Smooth muscle cell (in vitro differentiated cells): ENCODE measurements at regions not wholly inside any gene's neighbourhood (a gene's known extent, or its start where the extent isn't known, plus 50 kb on each side); places are given as distances from the start of the nearest gene placed in this dataset.

Source experiments
- DNase-seq: peaks from one replicate; lab custom pipeline; 2025; ENCODE audit not compliant: unreplicated experiment; lab: John Stamatoyannopoulos, UW
- H2AFZ ChIP-seq: fragments of 200-600 bp; sonication (generic); 2 replicates; pipeline ENCODE4 v1.6.0; 2016; ENCODE audit warnings: antibody characterized with exemption, low read depth, mild to moderate bottlenecking
- H3F3A ChIP-seq: fragments of 200-600 bp; sonication (generic); 2 replicates; pipeline ENCODE4 v1.6.0; 2017; ENCODE audit warnings: antibody characterized with exemption, low read depth
- H3K27ac ChIP-seq: fragments of 200-600 bp; sonication (generic); 2 replicates; pipeline ENCODE4 v1.5.1; 2016; ENCODE audit warnings: low read depth, mild to moderate bottlenecking
- H3K27me3 ChIP-seq: fragments of 200-600 bp; sonication (generic); 2 replicates; pipeline ENCODE4 v1.6.1; 2016; ENCODE audit warnings: low read depth, mild to moderate bottlenecking
- H3K36me3 ChIP-seq: fragments of 200-600 bp; sonication (generic); 2 replicates; pipeline ENCODE4 v1.5.1; 2016; ENCODE audit warnings: low read depth
- H3K4me1 ChIP-seq: fragments of 200-600 bp; sonication (generic); 2 replicates; pipeline ENCODE4 v1.5.1; 2016; ENCODE audit warnings: low read depth
- H3K4me2 ChIP-seq: fragments of 200-600 bp; sonication (generic); 2 replicates; pipeline ENCODE4 v1.6.0; 2016; ENCODE audit warnings: mild to moderate bottlenecking
- H3K4me3 ChIP-seq: fragments of 200-600 bp; sonication (generic); 2 replicates; pipeline ENCODE4 v1.5.1; 2016; ENCODE audit warnings: mild to moderate bottlenecking
- H3K79me2 ChIP-seq: fragments of 200-600 bp; sonication (generic); 2 replicates; pipeline ENCODE4 v1.6.0; 2016; ENCODE audit warnings: low read depth, mild to moderate bottlenecking
- H3K9ac ChIP-seq: fragments of 200-600 bp; sonication (generic); 2 replicates; pipeline ENCODE4 v1.6.0; 2016; ENCODE audit warnings: low read depth
- H3K9me3 ChIP-seq: fragments of 200-600 bp; sonication (generic); replicated peaks from 2 replicates; pipeline ENCODE4 v1.5.1; 2016; ENCODE audit warnings: low read depth
- H4K20me1 ChIP-seq: fragments of 200-600 bp; sonication (generic); 2 replicates; pipeline ENCODE4 v1.6.0; 2016; ENCODE audit warnings: low read depth
- CTCF ChIP-seq: fragments of 200-600 bp; sonication (generic); IDR thresholded peaks from 2 replicates; pipeline ENCODE4 v1.5.1; 2017; ENCODE audit warnings: borderline replicate concordance, mild to moderate bottlenecking, antibody characterized with exemption; ENCODE audit not compliant: insufficient read depth, poor library complexity, severe bottlenecking
- WGBS: methylation state at CpG from one replicate; pipeline ENCODE4 v1.1.7; 2016; ENCODE audit warnings: low lambda C conversion rate; 5-methylcytosine and 5-hydroxymethylcytosine counted together

DNA sequence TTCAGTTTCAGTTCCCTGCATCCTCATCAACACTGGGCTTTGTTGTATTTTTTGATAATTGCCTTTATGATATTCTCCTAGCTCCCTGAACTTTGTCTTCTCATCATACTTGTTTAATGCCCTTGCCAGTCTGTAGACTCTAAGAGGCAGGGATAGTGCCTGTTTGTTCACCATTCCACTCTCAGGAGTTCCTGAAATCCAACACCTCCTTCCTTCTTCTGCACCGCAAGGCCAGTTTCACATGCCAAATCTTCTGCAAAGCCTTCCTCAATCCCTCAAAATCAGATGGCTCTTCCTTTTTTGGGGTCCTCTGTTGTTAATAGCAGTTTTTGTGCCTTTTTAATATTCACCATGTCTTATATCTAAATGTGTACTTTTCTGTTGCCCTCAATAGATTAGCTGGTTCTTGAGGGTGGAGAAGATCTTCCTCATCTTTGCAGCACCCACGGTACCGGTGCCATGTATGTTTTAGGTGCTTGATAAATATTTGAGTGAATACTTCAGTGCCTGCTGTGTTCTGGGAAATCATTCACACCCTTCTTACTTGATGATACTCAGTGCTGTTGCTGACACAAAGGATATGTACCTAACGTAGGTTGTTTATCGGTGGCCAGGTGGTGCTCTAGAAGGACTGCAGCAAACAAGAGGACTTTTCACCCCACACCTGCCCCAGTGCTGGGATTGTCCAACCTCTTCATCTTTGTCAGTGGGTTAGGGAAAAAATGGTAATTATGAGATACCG is 85.3 kb upstream of the LIMCH1 start:
- Histone ChIP-seq H3K27ac (no peak overlapping the region), H3K9ac (no peak overlapping the region), H3K27me3 (peaks cover 3% of the 10 kb centered on the region), H3K4me3 (no peak overlapping the region), H2AFZ (no peak overlapping the region), H3K9me3 (no peaks in the 10 kb centered on the region), H3K4me2 (no peak overlapping the region), H3K79me2 (no peaks in the 10 kb centered on the region), H3F3A (no peaks in the 10 kb centered on the region), H3K36me3 (no peaks in the 10 kb centered on the region), H3K4me1 (peaks cover 9% of the 10 kb centered on the region), H4K20me1 (no peaks in the 10 kb centered on the region)
- 96% methylated on average over 6 of the region's 6 CpGs for WGBS
- TF ChIP-seq CTCF = no peak
- no peak for DNase-seq

GRCh38 chr4:41454423-41454822 is 83.5 kb upstream of the LIMCH1 start:
- Histone ChIP-seq H3K4me1 (peaks cover 9% of the 10 kb centered on the region), H3K4me3 (no peak overlapping the region), H3K27ac (no peak overlapping the region), H2AFZ (no peak overlapping the region), H3K27me3 (peaks cover 3% of the 10 kb centered on the region), H4K20me1 (no peaks in the 10 kb centered on the region), H3K79me2 (no peaks in the 10 kb centered on the region), H3K4me2 (peak overlapping the region; percentile 26), H3K9ac (no peak overlapping the region), H3F3A (no peaks in the 10 kb centered on the region), H3K9me3 (no peaks in the 10 kb centered on the region), H3K36me3 (no peaks in the 10 kb centered on the region)
- TF ChIP-seq CTCF = no peak
- 38% methylated on average over 4 of the region's 4 CpGs for WGBS
- no peak for DNase-seq

DNA sequence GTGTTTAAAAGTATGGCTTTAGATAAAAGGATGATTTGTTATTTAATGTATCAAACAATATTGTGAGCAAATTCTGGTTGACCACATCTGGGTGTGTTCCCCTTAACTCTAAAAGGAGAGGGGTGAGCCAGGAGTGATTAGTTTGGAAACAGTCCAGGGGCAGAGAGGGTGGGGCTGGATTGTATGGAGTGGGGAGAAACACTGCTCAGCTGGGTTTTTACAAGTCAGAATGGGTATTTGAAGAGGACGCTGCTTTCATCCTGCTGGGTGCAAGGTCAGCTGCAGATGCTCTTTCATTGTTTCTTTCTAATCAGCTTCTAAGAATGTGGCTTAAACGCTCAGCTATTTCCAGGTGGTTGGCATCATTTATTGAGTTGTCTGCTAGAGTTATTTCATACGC is 82.8 kb upstream of the LIMCH1 start:
- Histone ChIP-seq H3K36me3 (no peaks in the 10 kb centered on the region), H3K9me3 (no peaks in the 10 kb centered on the region), H3K4me3 (no peak overlapping the region), H3K79me2 (no peaks in the 10 kb centered on the region), H4K20me1 (no peaks in the 10 kb centered on the region), H3K4me2 (no peak overlapping the region), H3K27me3 (peaks cover 3% of the 10 kb centered on the region), H2AFZ (no peak overlapping the region), H3K9ac (no peak overlapping the region), H3K27ac (no peak overlapping the region), H3F3A (no peaks in the 10 kb centered on the region), H3K4me1 (peaks cover 9% of the 10 kb centered on the region)
- WGBS = 52% methylated on average over 3 of the region's 3 CpGs
- TF ChIP-seq CTCF = no peak
- DNase-seq = no peak

- no peak for DNase-seq
- peaks cover 9% of the 10 kb centered on the region for H3K4me1 ChIP-seq
- no peaks in the 10 kb centered on the region for H3K36me3 ChIP-seq
- H4K20me1 ChIP-seq = no peaks in the 10 kb centered on the region
- H3F3A ChIP-seq = no peaks in the 10 kb centered on the region
- 76% methylated on average over 4 of the region's 4 CpGs for WGBS
- no peak overlapping the region for H2AFZ ChIP-seq
- H3K4me3 ChIP-seq = no peak overlapping the region
- H3K27me3 ChIP-seq = peaks cover 3% of the 10 kb centered on the region
- TF ChIP-seq CTCF = no peak
- no peak overlapping the region for H3K27ac ChIP-seq
- H3K9ac ChIP-seq = no peak overlapping the region
- no peaks in the 10 kb centered on the region for H3K79me2 ChIP-seq
- H3K9me3 ChIP-seq = no peaks in the 10 kb centered on the region
- no peak overlapping the region for H3K4me2 ChIP-seq
These were observed 81.3 kb upstream of the LIMCH1 start for GRCh38 chr4:41456559-41457101.
